ENCODE measurements at regions not wholly inside any gene's neighbourhood (a gene's known extent, or its start where the extent isn't known, plus 50 kb on each side); places are given as distances from the start of the nearest gene placed in this dataset.

DNA sequence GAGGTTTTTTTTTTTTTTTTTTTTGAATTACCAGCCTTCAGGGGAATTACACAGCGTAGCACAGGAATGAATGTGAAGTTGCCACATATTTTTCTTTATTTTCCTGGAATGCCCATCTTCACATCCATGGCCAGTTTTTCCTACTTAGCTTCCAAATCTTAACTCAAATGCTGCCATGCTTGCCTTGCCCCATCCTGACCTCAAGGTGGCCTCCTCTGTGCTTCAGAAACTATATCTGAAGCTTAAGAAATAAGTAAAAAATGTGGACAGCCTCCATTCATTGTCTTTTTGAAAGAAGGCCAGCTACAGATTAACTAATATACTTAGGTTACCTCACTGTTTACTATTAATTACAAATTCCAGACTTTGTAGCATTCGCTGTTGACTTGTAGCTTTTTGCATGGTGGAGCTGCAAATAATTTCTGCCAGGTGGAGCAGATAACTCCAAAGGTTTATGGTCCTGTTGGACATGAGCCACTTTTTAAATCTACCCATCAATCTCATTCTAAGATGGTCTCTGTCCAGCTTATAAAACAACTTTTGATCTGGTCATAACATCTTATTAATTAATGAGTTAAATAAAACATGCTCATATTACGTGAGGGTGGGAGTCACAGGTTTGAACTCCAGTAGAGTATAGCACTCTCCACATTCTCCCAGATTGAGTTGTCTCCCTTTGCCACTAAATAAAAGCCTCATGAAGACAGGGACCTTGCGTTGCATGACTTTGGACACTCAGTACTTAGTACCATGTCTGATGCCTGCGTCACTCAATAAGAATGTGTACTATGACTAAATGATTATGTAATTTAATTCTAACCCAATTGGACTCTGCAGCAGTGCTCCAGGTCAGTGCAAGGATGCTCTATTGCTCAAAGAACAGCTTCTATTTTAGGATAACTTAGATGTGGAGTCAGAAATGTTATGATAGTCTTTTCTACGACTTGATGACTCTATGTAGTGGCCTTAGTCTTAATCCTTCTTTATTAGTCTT is 678.6 kb upstream of the CITED2 start (continued):
- TF ChIP-seq ARID3B (CRISPR knock-in tag; IDR thresholded peaks at IDR 0.05; ENCODE audit: borderline replicate concordance): no peak
- TF ChIP-seq ZNF507 (tag; conservative IDR thresholded peaks at IDR 0.05): no peak
- no peak for TF ChIP-seq CBX8 (IDR thresholded peaks at IDR 0.05; ENCODE audit: borderline replicate concordance, extremely low read depth, low read depth, low read length, poor library complexity, severe bottlenecking)
- peak; percentile 27; the same call in 1 of the 2 replicates for TF ChIP-seq REST (IDR thresholded peaks at IDR 0.05; ENCODE audit: borderline replicate concordance)
- TF ChIP-seq REST (CRISPR knock-in tag; IDR thresholded peaks at IDR 0.05; ENCODE audit: low read depth): no peak
- TF ChIP-seq, protein P1, sequence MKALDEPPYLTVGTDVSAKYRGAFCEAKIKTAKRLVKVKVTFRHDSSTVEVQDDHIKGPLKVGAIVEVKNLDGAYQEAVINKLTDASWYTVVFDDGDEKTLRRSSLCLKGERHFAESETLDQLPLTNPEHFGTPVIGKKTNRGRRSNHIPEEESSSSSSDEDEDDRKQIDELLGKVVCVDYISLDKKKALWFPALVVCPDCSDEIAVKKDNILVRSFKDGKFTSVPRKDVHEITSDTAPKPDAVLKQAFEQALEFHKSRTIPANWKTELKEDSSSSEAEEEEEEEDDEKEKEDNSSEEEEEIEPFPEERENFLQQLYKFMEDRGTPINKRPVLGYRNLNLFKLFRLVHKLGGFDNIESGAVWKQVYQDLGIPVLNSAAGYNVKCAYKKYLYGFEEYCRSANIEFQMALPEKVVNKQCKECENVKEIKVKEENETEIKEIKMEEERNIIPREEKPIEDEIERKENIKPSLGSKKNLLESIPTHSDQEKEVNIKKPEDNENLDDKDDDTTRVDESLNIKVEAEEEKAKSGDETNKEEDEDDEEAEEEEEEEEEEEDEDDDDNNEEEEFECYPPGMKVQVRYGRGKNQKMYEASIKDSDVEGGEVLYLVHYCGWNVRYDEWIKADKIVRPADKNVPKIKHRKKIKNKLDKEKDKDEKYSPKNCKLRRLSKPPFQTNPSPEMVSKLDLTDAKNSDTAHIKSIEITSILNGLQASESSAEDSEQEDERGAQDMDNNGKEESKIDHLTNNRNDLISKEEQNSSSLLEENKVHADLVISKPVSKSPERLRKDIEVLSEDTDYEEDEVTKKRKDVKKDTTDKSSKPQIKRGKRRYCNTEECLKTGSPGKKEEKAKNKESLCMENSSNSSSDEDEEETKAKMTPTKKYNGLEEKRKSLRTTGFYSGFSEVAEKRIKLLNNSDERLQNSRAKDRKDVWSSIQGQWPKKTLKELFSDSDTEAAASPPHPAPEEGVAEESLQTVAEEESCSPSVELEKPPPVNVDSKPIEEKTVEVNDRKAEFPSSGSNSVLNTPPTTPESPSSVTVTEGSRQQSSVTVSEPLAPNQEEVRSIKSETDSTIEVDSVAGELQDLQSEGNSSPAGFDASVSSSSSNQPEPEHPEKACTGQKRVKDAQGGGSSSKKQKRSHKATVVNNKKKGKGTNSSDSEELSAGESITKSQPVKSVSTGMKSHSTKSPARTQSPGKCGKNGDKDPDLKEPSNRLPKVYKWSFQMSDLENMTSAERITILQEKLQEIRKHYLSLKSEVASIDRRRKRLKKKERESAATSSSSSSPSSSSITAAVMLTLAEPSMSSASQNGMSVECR (CRISPR knock-in tag; IDR thresholded peaks at IDR 0.05): no peak
- TF ChIP-seq TEAD1 (CRISPR knock-in tag; IDR thresholded peaks at IDR 0.05): no peak
- TF ChIP-seq SP1 (CRISPR knock-in tag; IDR thresholded peaks at IDR 0.05): no peak

Data from K562 (cell line).